OCI-LY1 (cell line): ENCODE measurements at regions not wholly inside any gene's neighbourhood (a gene's known extent, or its start where the extent isn't known, plus 50 kb on each side); places are given as distances from the start of the nearest gene placed in this dataset.

Experiments
- H2AFZ ChIP-seq: fragments of 200-600 bp; sonication (generic), shearing (Covaris generic); 2 replicates; pipeline ENCODE4 v1.6.0; 2014; ENCODE audit warnings: antibody characterized with exemption, mild to moderate bottlenecking, low read length
- H3F3A ChIP-seq: fragments of 200-600 bp; sonication (generic), shearing (Covaris generic); 2 replicates; pipeline ENCODE4 v1.6.0; 2014; ENCODE audit warnings: mild to moderate bottlenecking, antibody characterized with exemption, low read length, moderate library complexity; ENCODE audit not compliant: insufficient read depth
- H3K27ac ChIP-seq: fragments of 200-600 bp; sonication (generic); 2 replicates; pipeline ENCODE4 v1.5.1; 2014; ENCODE audit warnings: low read length, mixed run types, mild to moderate bottlenecking, low read depth; ENCODE audit not compliant: poor library complexity, severe bottlenecking
- H3K27me3 ChIP-seq: fragments of 200-600 bp; sonication (generic); 2 replicates; pipeline ENCODE4 v1.6.0; 2014; ENCODE audit warnings: antibody characterized with exemption, mild to moderate bottlenecking, low read length, moderate library complexity; ENCODE audit not compliant: insufficient read depth
- H3K36me3 ChIP-seq: fragments of 200-600 bp; sonication (generic); 2 replicates; pipeline ENCODE4 v1.6.1; 2014; ENCODE audit warnings: mild to moderate bottlenecking, antibody characterized with exemption, low read length, moderate library complexity, mixed read lengths; ENCODE audit not compliant: insufficient read depth
- H3K4me1 ChIP-seq: fragments of 200-600 bp; sonication (generic); 2 replicates; pipeline ENCODE4 v1.5.1; 2014; ENCODE audit warnings: mild to moderate bottlenecking, low read length, moderate library complexity; ENCODE audit not compliant: insufficient read depth, severe bottlenecking
- H3K4me2 ChIP-seq: fragments of 200-600 bp; sonication (generic), shearing (Covaris generic); 2 replicates; pipeline ENCODE4 v1.6.1; 2014; ENCODE audit warnings: low read length
- H3K4me3 ChIP-seq: fragments of 200-600 bp; sonication (generic); 2 replicates; pipeline ENCODE4 v1.5.1; 2014; ENCODE audit warnings: low read length, low read depth, mild to moderate bottlenecking, mixed read lengths; ENCODE audit not compliant: poor library complexity, severe bottlenecking
- H3K79me2 ChIP-seq: fragments of 200-600 bp; shearing (Covaris generic); 2 replicates; pipeline ENCODE4 v1.6.1; 2016; ENCODE audit warnings: mixed run types, low read length, mixed read lengths; ENCODE audit not compliant: insufficient read depth
- H3K9ac ChIP-seq: fragments of 200-600 bp; sonication (generic), shearing (Covaris generic); 2 replicates; pipeline ENCODE4 v1.6.1; 2014; ENCODE audit warnings: mild to moderate bottlenecking, low read length, mixed read lengths
- H3K9me2 ChIP-seq: fragments of 200-600 bp; sonication (generic), shearing (Covaris generic); 2 replicates; pipeline ENCODE4 v1.6.1; 2014; ENCODE audit warnings: low read depth, mild to moderate bottlenecking, low read length, mixed read lengths
- H3K9me3 ChIP-seq: fragments of 200-600 bp; shearing (Covaris generic); 2 replicates; pipeline ENCODE4 v1.6.1; 2014; ENCODE audit warnings: low read length, mixed read lengths
- H4K20me1 ChIP-seq: fragments of 200-600 bp; sonication (generic), shearing (Covaris generic); 2 replicates; pipeline ENCODE4 v1.6.0; 2016; ENCODE audit warnings: mild to moderate bottlenecking, low read length; ENCODE audit not compliant: insufficient read depth
- EZH2 ChIP-seq: fragments of 200-600 bp; sonication (generic), shearing (Covaris generic); IDR thresholded peaks from 2 replicates; pipeline ENCODE4 v1.8.0; 2017; ENCODE audit warnings: borderline replicate concordance, mixed run types, mild to moderate bottlenecking, antibody characterized with exemption, low read length, moderate library complexity, mixed read lengths
- TF ChIP-seq, protein P1 (sequence below): fragments of 200-600 bp; sonication (generic), shearing (Covaris generic); IDR thresholded peaks from 2 replicates; pipeline ENCODE4 v1.5.1; 2017; ENCODE audit warnings: mild to moderate bottlenecking, antibody characterized with exemption, low read length, moderate library complexity, mixed read lengths

GRCh38 chr1:99538618-99538956, 107.3 kb upstream of the PALMD start:
- Histone ChIP-seq H3K4me2 (no peak overlapping the region), H3K79me2 (no peaks in the 10 kb centered on the region), H2AFZ (no peak overlapping the region), H3K9me3 (no peaks in the 10 kb centered on the region), H3K27ac (no peak overlapping the region), H3F3A (no peaks in the 10 kb centered on the region), H3K27me3 (no peaks in the 10 kb centered on the region), H3K4me1 (no peaks in the 10 kb centered on the region), H3K4me3 (no peak overlapping the region), H3K9me2 (no peaks in the 10 kb centered on the region), H4K20me1 (no peaks in the 10 kb centered on the region), H3K36me3 (no peaks in the 10 kb centered on the region), H3K9ac (no peak overlapping the region)
- TF ChIP-seq EZH2, result no peak
- TF ChIP-seq, protein P1, sequence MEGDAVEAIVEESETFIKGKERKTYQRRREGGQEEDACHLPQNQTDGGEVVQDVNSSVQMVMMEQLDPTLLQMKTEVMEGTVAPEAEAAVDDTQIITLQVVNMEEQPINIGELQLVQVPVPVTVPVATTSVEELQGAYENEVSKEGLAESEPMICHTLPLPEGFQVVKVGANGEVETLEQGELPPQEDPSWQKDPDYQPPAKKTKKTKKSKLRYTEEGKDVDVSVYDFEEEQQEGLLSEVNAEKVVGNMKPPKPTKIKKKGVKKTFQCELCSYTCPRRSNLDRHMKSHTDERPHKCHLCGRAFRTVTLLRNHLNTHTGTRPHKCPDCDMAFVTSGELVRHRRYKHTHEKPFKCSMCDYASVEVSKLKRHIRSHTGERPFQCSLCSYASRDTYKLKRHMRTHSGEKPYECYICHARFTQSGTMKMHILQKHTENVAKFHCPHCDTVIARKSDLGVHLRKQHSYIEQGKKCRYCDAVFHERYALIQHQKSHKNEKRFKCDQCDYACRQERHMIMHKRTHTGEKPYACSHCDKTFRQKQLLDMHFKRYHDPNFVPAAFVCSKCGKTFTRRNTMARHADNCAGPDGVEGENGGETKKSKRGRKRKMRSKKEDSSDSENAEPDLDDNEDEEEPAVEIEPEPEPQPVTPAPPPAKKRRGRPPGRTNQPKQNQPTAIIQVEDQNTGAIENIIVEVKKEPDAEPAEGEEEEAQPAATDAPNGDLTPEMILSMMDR, result no peak

- H2AFZ ChIP-seq, result no peak overlapping the region
Measured at GRCh38 chr1:99539131-99539530, 106.8 kb upstream of the PALMD start.

GRCh38 chr1:99540744-99541143, 105.2 kb upstream of the PALMD start:
- no peaks in the 10 kb centered on the region for H3K4me1 ChIP-seq
- H3K9ac ChIP-seq, result no peak overlapping the region
- no peak for TF ChIP-seq EZH2
- TF ChIP-seq, protein P1, result no peak
- H3K9me3 ChIP-seq, result no peaks in the 10 kb centered on the region
- H3K4me2 ChIP-seq, result no peak overlapping the region
- H3K9me2 ChIP-seq, result no peaks in the 10 kb centered on the region
- no peaks in the 10 kb centered on the region for H3K27me3 ChIP-seq
- no peaks in the 10 kb centered on the region for H3K79me2 ChIP-seq
- H2AFZ ChIP-seq, result no peak overlapping the region
- H3K36me3 ChIP-seq, result no peaks in the 10 kb centered on the region
- no peaks in the 10 kb centered on the region for H4K20me1 ChIP-seq
- H3F3A ChIP-seq, result no peaks in the 10 kb centered on the region
- no peak overlapping the region for H3K4me3 ChIP-seq
- no peak overlapping the region for H3K27ac ChIP-seq

More at GRCh38 chr1:99539131-99539530, 106.8 kb upstream of the PALMD start:
- H3K36me3 ChIP-seq, result no peaks in the 10 kb centered on the region
- H3K9ac ChIP-seq, result no peak overlapping the region
- H3K79me2 ChIP-seq, result no peaks in the 10 kb centered on the region
- no peaks in the 10 kb centered on the region for H3F3A ChIP-seq
- H3K4me2 ChIP-seq, result no peak overlapping the region
- no peaks in the 10 kb centered on the region for H3K9me2 ChIP-seq
- H3K27me3 ChIP-seq, result no peaks in the 10 kb centered on the region
- no peak for TF ChIP-seq EZH2
- TF ChIP-seq, protein P1, result no peak
- no peak overlapping the region for H3K4me3 ChIP-seq
- no peaks in the 10 kb centered on the region for H4K20me1 ChIP-seq
- H3K4me1 ChIP-seq, result no peaks in the 10 kb centered on the region
- H3K27ac ChIP-seq, result no peak overlapping the region
- H3K9me3 ChIP-seq, result no peaks in the 10 kb centered on the region
